ENCODE measurements at regions not wholly inside any gene's neighbourhood (a gene's known extent, or its start where the extent isn't known, plus 50 kb on each side); places are given as distances from the start of the nearest gene placed in this dataset.

- TF ChIP-seq CTCF (conservative IDR thresholded peaks at IDR 0.05) (no peak), ZFX (IDR thresholded peaks at IDR 0.05) (no peak)
Measured at GRCh38 chr4:128347930-128348660, 60.5 kb upstream of the PGRMC2 start.
